Natural killer cell (primary cell): ENCODE measurements at regions not wholly inside any gene's neighbourhood (a gene's known extent, or its start where the extent isn't known, plus 50 kb on each side); places are given as distances from the start of the nearest gene placed in this dataset.
"Not testable (repeated sequence)": the region's sequence is repeated elsewhere in the genome, so short reads cannot be mapped to it uniquely, and the experiment has no call there.

ENCODE experiments used
- ATAC-seq, 3 donors: fragments of 150-1000 bp in 2 of 3; fragments of 200-7000 bp in 1 of 3; cut with Tn5 transposase; 1 replicate in 1 of 3; 2 replicates in 2 of 3; pipeline ENCODE4 v1.10.0; 2021; ENCODE audit warnings: mild to moderate bottlenecking in 2 of 3, moderate library complexity in 2 of 3
- DNase-seq, 2 donors: peaks; one replicate each; pipeline versions ENCODE4 v3.0.0 to v3.0.0-alpha.2; 2013 to 2021; ENCODE audit warnings: mixed read lengths in 1 of 2
- H3K27ac ChIP-seq: one replicate; pipeline ENCODE4 v1.5.1; 2013; ENCODE audit warnings: mild to moderate bottlenecking, low read length
- H3K27me3 ChIP-seq: one replicate; pipeline ENCODE4 v1.6.1; 2013; ENCODE audit warnings: low read length; ENCODE audit not compliant: control insufficient read depth, insufficient read depth
- H3K36me3 ChIP-seq: one replicate; pipeline ENCODE4 v1.6.1; 2013; ENCODE audit warnings: low read length; ENCODE audit not compliant: control insufficient read depth, insufficient read depth
- H3K4me1 ChIP-seq: one replicate; pipeline ENCODE4 v1.6.1; 2013; ENCODE audit warnings: low read length; ENCODE audit not compliant: control insufficient read depth, insufficient read depth
- H3K4me3 ChIP-seq: one replicate; pipeline ENCODE4 v1.5.1; 2013; ENCODE audit warnings: low read length
- H3K9me3 ChIP-seq: one replicate; pipeline ENCODE4 v1.6.1; 2013; ENCODE audit warnings: low read length; ENCODE audit not compliant: control insufficient read depth, insufficient read depth
- H3K27ac Mint-ChIP-seq, 2 donors: one replicate each; pipeline ENCODE4 v1.8.0; 2022; ENCODE audit warnings: mild to moderate bottlenecking in 2 of 2, mixed read lengths in 2 of 2, moderate library complexity in 1 of 2
- H3K27me3 Mint-ChIP-seq, 2 donors: one replicate each; pipeline ENCODE4 v1.8.0; 2022; ENCODE audit warnings: low read depth in 2 of 2, mixed read lengths in 2 of 2
- H3K36me3 Mint-ChIP-seq: one replicate; pipeline ENCODE4 v1.8.0; 2022; ENCODE audit warnings: mixed read lengths
- H3K4me1 Mint-ChIP-seq, 2 donors: one replicate each; pipeline ENCODE4 v1.8.0; 2022; ENCODE audit warnings: mixed read lengths in 2 of 2
- H3K4me3 Mint-ChIP-seq: one replicate; pipeline ENCODE4 v1.8.0; 2022; ENCODE audit warnings: mild to moderate bottlenecking, moderate library complexity, mixed read lengths
- H3K9me3 Mint-ChIP-seq, 2 donors: one replicate each; pipeline ENCODE4 v1.8.0; 2022; ENCODE audit warnings: mixed read lengths in 2 of 2
- CTCF ChIP-seq: fragments of 200-600 bp; IDR thresholded peaks from one replicate; pipeline ENCODE4 v1.8.0; 2022; ENCODE audit warnings: antibody characterized with exemption
- WGBS: methylation state at CpG from one replicate; pipeline ENCODE4 v1.1.7; 2013; ENCODE audit warnings: missing lambda C conversion rate; ENCODE audit not compliant: insufficient coverage; 5-methylcytosine and 5-hydroxymethylcytosine counted together
- intact Hi-C: fragments of 100-400 bp; cut with micrococcal nuclease; formaldehyde crosslinking; loops from one replicate; pipeline ENCODE4 v1.14.2; 2022

GRCh38 chr5:88081877-88082276, 186.8 kb downstream of the TMEM161B start:
- no peaks in the 10 kb centered on the region for H3K4me1 ChIP-seq
- no peaks in the 10 kb centered on the region for H3K36me3 ChIP-seq
- H3K9me3 ChIP-seq: no peaks in the 10 kb centered on the region
- no peak for TF ChIP-seq CTCF
- Mint-ChIP-seq H3K4me3 (no peak overlapping the region), H3K36me3 (no peaks in the 10 kb centered on the region), H3K4me1 (no peaks in the 10 kb centered on the region), H3K27me3 (peaks cover 2 to 3% of the 10 kb centered on the region in 2 donors), H3K9me3 (peaks cover 0 to 2% of the 10 kb centered on the region in 2 donors), H3K27ac (no peak overlapping the region)
- no peak overlapping the region for H3K27ac ChIP-seq
- H3K4me3 ChIP-seq: no peak overlapping the region
- H3K27me3 ChIP-seq: no peaks in the 10 kb centered on the region
- intact Hi-C loops: no loop called here
- no peak for DNase-seq
- no peak for ATAC-seq

DNA sequence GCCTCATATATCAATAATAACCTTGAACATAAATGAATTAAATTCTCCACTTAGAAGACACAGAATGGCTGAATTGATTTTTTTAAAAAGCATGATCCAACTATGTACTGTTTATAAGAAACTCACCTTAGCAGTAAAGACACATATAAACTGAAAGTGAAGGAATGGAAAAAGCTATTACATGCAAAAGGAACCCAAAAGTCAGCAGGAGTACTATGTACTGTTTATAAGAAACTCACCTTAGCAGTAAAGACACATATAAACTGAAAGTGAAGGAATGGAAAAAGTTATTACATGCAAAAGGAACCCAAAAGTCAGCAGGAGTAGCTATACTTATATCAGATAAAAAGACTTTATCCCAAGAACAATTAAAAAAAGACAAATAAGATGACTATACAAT, 204.8 kb downstream of the TMEM161B start:
- no peaks in the 10 kb centered on the region for H3K36me3 ChIP-seq
- Mint-ChIP-seq H3K9me3 (peaks cover 0 to 10% of the 10 kb centered on the region in 2 donors), H3K36me3 (no peaks in the 10 kb centered on the region), H3K27me3 (peaks cover 0 to 7% of the 10 kb centered on the region in 2 donors), H3K27ac (no peak overlapping the region), H3K4me1 (no peaks in the 10 kb centered on the region), H3K4me3 (no peak overlapping the region)
- no peaks in the 10 kb centered on the region for H3K27me3 ChIP-seq
- H3K9me3 ChIP-seq: peaks cover 7% of the 10 kb centered on the region
- no peaks in the 10 kb centered on the region for H3K4me1 ChIP-seq
- no peak overlapping the region for H3K4me3 ChIP-seq
- DNase-seq (no peak), ATAC-seq (no peak)
- no peak for TF ChIP-seq CTCF
- H3K27ac ChIP-seq: no peak overlapping the region
- intact Hi-C loops: no loop called here

- Mint-ChIP-seq H3K9me3 (peaks cover 0 to 10% of the 10 kb centered on the region in 2 donors), H3K4me3 (no peak overlapping the region), H3K27ac (no peak overlapping the region), H3K4me1 (no peaks in the 10 kb centered on the region), H3K36me3 (no peaks in the 10 kb centered on the region), H3K27me3 (peaks cover 0 to 7% of the 10 kb centered on the region in 2 donors)
- Histone ChIP-seq H3K4me1 (no peaks in the 10 kb centered on the region), H3K36me3 (no peaks in the 10 kb centered on the region), H3K27ac (no peak overlapping the region), H3K9me3 (peaks cover 7% of the 10 kb centered on the region), H3K4me3 (no peak overlapping the region), H3K27me3 (no peaks in the 10 kb centered on the region)
- intact Hi-C loops: no loop called here
- ATAC-seq (no peak), DNase-seq (no peak)
- TF ChIP-seq CTCF: no peak
- 87% methylated on average over 3 of the region's 3 CpGs for WGBS
These were observed 208.5 kb downstream of the TMEM161B start for GRCh38 chr5:88060194-88060593.

GRCh38 chr5:88058625-88059024, 210.0 kb downstream of the TMEM161B start:
- H3K27me3 Mint-ChIP-seq: peaks cover 0 to 7% of the 10 kb centered on the region in 2 donors
- Histone ChIP-seq H3K27ac (no peak overlapping the region), H3K36me3 (no peaks in the 10 kb centered on the region), H3K27me3 (no peaks in the 10 kb centered on the region), H3K9me3 (peaks cover 7% of the 10 kb centered on the region), H3K4me3 (no peak overlapping the region), H3K4me1 (no peaks in the 10 kb centered on the region)
- no peak overlapping the region for H3K4me3 Mint-ChIP-seq
- intact Hi-C loops: no loop called here
- TF ChIP-seq CTCF: no peak
- H3K27ac Mint-ChIP-seq: no peak overlapping the region
- H3K4me1 Mint-ChIP-seq: no peaks in the 10 kb centered on the region
- peaks cover 0 to 10% of the 10 kb centered on the region in 2 donors for H3K9me3 Mint-ChIP-seq
- ATAC-seq (no peak), DNase-seq (no peak)
- WGBS: 100% methylated on average over 1 of the region's 1 CpG
- no peaks in the 10 kb centered on the region for H3K36me3 Mint-ChIP-seq

GRCh38 chr5:88052468-88052867, 216.2 kb downstream of the TMEM161B start:
- 80% methylated on average over 24 of the region's 26 CpGs for WGBS
- H3K36me3 Mint-ChIP-seq, ATAC-seq: not testable (repeated sequence)

More at GRCh38 chr5:88052468-88052867, 216.2 kb downstream of the TMEM161B start:
- H3K36me3 ChIP-seq, intact Hi-C loops, H3K4me1 Mint-ChIP-seq, H3K9me3 Mint-ChIP-seq, H3K4me3 Mint-ChIP-seq, H3K9me3 ChIP-seq, H3K27ac Mint-ChIP-seq, DNase-seq, H3K4me3 ChIP-seq, H3K27ac ChIP-seq, H3K27me3 ChIP-seq, H3K4me1 ChIP-seq, H3K27me3 Mint-ChIP-seq: not testable (repeated sequence)
